HG03457 (cell line): ENCODE measurements at regions not wholly inside any gene's neighbourhood (a gene's known extent, or its start where the extent isn't known, plus 50 kb on each side); places are given as distances from the start of the nearest gene placed in this dataset.

Source experiments
- ATAC-seq: cut with Tn5 transposase; IDR thresholded peaks from one replicate; pipeline ENCODE4 v1.9.1; 2021; ENCODE audit warnings: moderate number of reproducible peaks; ENCODE audit not compliant: unreplicated experiment

GRCh38 chr5:160906090-160906489 lies 54.1 kb upstream of the ATP10B start:
- ATAC-seq = no peak

- no peak for ATAC-seq
Measured at GRCh38 chr5:160905285-160905684, 53.3 kb upstream of the ATP10B start.

GRCh38 chr5:160904591-160904990 lies 52.6 kb upstream of the ATP10B start:
- ATAC-seq = no peak

- no peak for ATAC-seq
Measured at GRCh38 chr5:160903551-160903950, 51.5 kb upstream of the ATP10B start.

- no peak for ATAC-seq
Measured at GRCh38 chr5:160903076-160903475, 51.1 kb upstream of the ATP10B start.
